HG02678 (cell line): ENCODE measurements at regions not wholly inside any gene's neighbourhood (a gene's known extent, or its start where the extent isn't known, plus 50 kb on each side); places are given as distances from the start of the nearest gene placed in this dataset.
"Not testable (repeated sequence)": the region's sequence is repeated elsewhere in the genome, so short reads cannot be mapped to it uniquely, and the experiment has no call there.

Experiments
- ATAC-seq: cut with Tn5 transposase; IDR thresholded peaks from one replicate; pipeline ENCODE4 v1.9.1; 2021; ENCODE audit warnings: mild to moderate bottlenecking, moderate library complexity; ENCODE audit not compliant: unreplicated experiment

DNA sequence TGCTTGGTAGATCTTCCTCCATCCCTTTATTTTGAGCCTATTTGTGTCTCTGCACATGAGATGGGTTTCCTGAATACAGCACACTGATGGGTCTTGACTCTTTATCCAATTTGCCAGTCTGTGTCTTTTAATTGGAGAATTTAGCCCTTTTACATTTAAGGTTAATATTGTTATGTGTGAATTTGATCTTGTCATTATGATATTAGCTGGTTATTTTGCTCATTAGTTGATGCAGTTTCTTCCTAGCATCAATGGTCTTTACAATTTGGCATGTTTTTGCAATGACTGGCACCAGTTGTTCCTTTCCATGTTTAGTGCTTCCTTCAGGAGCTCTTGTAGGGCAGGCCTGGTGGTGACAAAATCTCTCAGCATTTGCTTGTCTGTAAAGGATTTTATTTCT is 72.4 kb downstream of the HNRNPD start:
- not testable (repeated sequence) for ATAC-seq

DNA sequence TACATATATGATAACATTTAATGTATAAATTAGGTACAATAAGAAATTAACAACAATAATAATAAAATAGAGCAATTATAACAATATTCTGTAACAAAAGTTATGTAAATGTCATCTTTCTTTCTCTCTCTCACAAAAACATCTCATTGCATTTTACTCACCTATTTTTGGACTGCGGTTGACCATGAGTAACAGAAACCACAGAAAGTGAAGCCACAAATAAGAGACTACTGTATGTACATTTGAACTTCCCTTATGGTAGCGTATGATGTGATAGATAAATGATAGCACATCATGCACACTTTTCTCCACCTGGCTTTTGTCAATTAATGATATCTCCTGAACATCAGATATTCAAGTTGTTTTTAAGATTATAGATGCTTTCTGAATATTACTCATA is 80.5 kb downstream of the HNRNPD start:
- ATAC-seq, result peak; percentile 100

DNA sequence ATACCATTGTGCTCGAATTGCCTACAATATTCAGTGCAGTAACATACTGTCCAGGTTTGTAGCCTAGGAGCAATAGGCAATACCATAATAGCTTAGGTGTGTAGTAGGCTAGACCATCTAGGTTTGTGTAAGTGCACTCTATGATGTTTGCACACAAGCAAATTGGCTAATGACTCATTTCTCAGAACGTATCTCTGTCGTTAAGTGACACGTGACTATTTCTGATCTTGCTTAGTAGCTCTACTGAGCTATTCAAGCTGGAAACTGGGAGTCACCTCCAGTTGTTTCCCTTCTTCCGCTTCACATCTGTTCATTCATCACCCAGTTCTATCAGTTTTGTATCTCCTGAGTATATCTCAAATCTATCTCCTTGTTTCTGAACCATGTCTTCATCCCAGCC is 86.1 kb downstream of the HNRNPD start:
- ATAC-seq, result no peak

- ATAC-seq, result peak; percentile 99
These were observed 88.7 kb downstream of the HNRNPD start for GRCh38 chr4:82284858-82285805.

DNA sequence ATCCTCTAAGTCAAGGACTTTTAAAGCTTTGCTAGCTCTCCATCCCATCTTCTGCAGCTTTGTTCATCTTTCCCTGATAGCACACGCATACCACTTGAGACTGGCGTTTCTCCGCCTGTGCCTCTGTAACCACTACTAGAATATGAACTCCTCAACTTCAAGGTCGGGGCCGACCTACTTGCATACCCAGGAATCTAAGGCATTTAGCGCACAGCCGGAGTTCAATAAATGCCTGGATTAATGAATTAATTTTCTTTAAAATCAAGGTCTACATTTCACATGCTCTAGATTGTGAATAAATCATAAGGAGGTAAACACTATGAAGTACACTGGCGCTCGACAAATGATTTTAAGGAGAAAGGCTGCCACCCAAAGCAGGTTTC is 89.3 kb downstream of the HNRNPD start:
- no peak for ATAC-seq

- ATAC-seq, result no peak
These were observed 90.9 kb downstream of the HNRNPD start for GRCh38 chr4:82282875-82283274.

DNA sequence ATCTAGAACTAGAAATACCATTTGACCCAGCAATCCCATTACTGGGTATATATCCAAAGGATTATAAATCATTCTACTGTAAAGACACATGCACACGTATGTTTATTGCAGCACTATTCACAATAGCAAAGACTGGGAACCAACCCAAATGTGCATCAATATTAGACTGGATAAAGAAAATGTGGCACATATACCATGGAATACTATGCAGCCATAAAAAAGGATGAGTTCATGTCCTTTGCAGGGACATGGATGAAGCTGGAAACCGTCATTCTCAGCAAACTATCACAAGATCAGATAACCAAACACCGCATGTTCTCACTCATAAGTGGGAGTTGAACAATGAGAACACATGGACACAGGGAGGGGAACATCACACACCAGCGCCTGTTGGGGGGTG is 94.2 kb downstream of the HNRNPD start:
- not testable (repeated sequence) for ATAC-seq

- no peak for ATAC-seq
These were observed 97.5 kb downstream of the HNRNPD start for GRCh38 chr4:82276332-82276640.

DNA sequence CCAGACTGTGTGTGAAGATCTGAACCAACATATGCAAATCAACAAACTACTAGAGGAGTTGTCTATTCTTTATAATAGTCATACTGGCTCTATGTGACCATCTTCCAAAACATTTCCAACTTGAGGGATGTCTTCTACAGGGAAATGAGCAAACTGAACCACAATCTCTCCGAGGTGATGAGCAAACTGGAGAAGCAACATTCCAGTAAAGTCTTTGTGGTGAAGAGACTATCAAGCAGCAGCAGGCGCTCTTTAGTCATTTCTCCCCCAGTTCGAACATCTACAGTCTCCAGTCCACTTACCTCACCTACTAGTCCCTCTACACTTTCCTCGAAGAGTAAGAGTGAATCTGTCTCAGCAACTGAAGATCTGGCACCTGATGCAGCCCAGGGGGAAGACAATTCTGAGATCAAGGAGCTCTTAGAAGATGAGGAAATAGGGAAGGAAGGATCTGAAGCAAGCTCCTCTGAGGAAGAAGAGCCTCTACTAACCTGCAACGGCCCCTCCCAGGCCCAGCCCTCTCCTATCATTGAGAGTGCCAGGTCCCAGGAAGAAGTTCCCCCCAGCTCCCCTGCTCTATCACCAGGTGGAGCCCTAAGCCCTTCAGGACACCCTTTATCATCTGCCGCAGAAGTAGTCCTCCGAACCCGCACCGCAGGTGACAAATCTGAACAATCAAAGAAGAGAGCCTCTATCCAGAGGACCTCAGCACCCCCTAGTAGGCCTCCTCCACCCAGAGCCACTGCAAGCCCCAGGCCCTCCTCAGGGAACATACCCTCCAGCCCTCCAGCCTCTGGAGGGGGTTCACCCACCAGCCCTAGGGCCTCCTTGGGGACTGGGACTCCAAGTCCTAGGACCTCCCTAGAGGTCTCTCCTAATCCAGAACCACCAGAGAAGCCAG is 98.1 kb downstream of the HNRNPD start:
- ATAC-seq, result no peak

DNA sequence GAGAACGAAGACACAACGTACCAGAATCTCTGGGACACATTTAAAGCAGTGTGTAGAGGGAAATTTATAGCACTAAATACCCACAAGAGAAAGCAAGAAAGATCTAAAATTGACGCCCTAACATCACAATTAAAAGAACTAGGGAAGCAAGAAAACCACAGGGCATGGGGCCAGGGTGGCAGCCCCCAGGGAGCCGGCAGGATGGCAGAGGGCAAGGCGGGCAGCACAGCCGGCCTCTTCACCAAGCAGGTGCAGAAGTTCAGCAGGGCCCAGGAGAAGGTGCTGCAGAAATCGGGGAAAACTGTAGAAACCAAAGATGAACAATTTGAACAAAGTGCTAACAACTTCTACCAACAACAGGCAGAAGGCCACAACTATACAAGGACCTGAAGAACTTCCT is 99.1 kb downstream of the HNRNPD start:
- not testable (repeated sequence) for ATAC-seq

DNA sequence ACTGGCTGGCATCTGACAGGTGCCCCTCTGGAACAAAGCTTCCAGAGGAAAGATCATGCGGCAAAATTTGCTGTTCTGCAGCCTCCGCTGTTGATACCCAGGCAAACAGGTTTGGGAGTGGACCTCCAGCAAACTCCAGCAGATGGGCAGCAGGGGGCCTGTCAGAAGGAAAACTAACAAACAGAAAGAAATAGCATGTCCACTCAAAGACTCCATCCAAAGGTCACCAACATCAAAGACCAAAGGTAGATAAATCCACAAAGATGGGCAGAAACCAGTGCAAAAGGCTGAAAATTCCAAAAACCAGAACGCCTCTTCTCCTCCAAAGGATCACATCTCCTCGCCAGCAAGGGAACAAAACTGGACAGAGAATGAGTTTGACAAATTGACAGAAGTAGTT is 101.3 kb downstream of the HNRNPD start:
- not testable (repeated sequence) for ATAC-seq

- not testable (repeated sequence) for ATAC-seq
These were observed 101.8 kb downstream of the HNRNPD start for GRCh38 chr4:82271915-82272480.

DNA sequence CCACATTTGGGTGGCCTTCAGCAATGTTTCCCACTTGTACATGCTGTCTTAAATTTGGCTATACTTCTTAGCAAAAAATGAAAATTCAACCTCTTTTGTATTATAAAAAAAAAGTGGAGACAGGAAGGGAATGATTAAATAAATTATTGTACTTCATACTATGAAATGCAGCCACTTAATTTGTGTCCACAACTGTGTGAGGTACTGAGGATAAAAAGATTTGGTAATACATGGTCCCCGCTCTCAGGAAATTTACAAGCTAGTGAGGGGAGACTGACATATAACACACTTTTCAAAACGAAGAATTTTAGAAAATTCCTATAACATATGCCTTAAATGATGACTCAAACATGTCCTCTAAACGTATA is 105.0 kb downstream of the HNRNPD start:
- ATAC-seq, result no peak

- peak; percentile 94 for ATAC-seq
These were observed 105.6 kb downstream of the HNRNPD start for GRCh38 chr4:82268050-82268825.

- no peak for ATAC-seq
These were observed 106.3 kb downstream of the HNRNPD start for GRCh38 chr4:82267506-82267905.

GRCh38 chr4:82266345-82266744 is 107.4 kb downstream of the HNRNPD start:
- no peak for ATAC-seq

DNA sequence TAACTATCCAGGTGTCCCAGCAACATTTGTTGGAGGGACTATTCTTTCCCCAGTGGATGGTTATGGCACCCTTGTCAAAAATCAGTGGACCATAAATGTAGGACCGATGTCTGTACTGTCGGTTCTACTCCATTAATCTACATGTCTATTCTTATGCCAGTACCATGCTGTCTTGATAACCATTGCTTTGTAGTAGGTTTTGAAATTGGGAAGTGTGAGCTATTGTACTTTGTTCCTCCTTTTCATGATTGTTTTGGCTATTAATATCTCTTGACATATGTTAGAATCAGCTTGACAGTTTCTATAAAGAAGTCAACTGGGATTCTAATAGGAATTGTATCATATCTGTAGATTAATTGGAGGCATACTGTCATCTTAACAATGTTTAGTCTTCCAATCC is 112.7 kb downstream of the HNRNPD start:
- ATAC-seq, result no peak

GRCh38 chr4:82260632-82261031 is 113.2 kb downstream of the HNRNPD start:
- ATAC-seq, result no peak

GRCh38 chr4:82256718-82257117 is 117.1 kb downstream of the HNRNPD start:
- no peak for ATAC-seq

DNA sequence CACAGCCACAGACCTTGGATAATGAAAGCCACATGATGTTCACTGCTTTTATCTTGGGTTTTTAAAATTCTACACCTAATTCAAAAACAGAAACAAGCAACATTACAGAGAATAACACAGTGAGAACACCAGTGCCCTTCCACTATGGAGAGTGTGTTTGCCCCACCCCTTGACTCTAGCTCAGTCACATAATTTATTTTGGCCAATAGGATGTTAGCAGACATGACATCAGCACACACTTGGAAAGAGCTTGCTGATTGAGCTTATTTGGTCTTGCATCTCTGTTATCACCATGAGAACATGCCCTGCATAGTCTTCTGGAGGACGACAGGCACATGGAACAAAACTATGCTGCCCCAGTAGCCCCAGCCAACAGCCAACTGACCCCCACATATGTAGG is 118.1 kb downstream of the HNRNPD start:
- ATAC-seq, result no peak
